Astrocyte (in vitro differentiated cells and primary cell): ENCODE measurements at regions not wholly inside any gene's neighbourhood (a gene's known extent, or its start where the extent isn't known, plus 50 kb on each side); places are given as distances from the start of the nearest gene placed in this dataset.

Experiments used
- DNase-seq: peaks from one replicate; pipeline ENCODE4 v3.0.0-alpha.2; 2010; ENCODE audit warnings: low read depth
- FAIRE-seq: peaks from 2 replicates; lab custom pipeline; 2011; peaks lifted over from hg19 to GRCh38; lab: Jason Lieb, UNC
- H2AFZ ChIP-seq: 2 replicates; pipeline ENCODE4 v1.6.0; 2012; ENCODE audit warnings: low read depth, low read length, inconsistent platforms
- H3K27ac ChIP-seq: 2 replicates; pipeline ENCODE4 v1.5.1; 2011; ENCODE audit warnings: low read depth, low read length, inconsistent platforms
- H3K27me3 ChIP-seq: 2 replicates; pipeline ENCODE4 v1.6.0; 2011; ENCODE audit warnings: low read length, inconsistent platforms; ENCODE audit not compliant: insufficient read depth
- H3K36me3 ChIP-seq: 2 replicates; pipeline ENCODE4 v1.5.1; 2011; ENCODE audit warnings: low read length, inconsistent platforms; ENCODE audit not compliant: insufficient read depth
- H3K4me1 ChIP-seq: 2 replicates; pipeline ENCODE4 v1.5.1; 2011; ENCODE audit warnings: low read length, inconsistent platforms; ENCODE audit not compliant: insufficient read depth
- H3K4me2 ChIP-seq: 2 replicates; pipeline ENCODE4 v1.6.0; 2012; ENCODE audit warnings: low read length, inconsistent platforms
- H3K4me3 ChIP-seq: 2 replicates; pipeline ENCODE4 v1.5.1; 2011; ENCODE audit warnings: low read depth, mild to moderate bottlenecking, low read length, inconsistent platforms; ENCODE audit not compliant: insufficient read depth
- H3K79me2 ChIP-seq: 2 replicates; pipeline ENCODE4 v1.6.0; 2012; ENCODE audit warnings: mild to moderate bottlenecking, low read length, inconsistent platforms; ENCODE audit not compliant: insufficient read depth
- H3K9ac ChIP-seq: 2 replicates; pipeline ENCODE4 v1.6.0; 2012; ENCODE audit warnings: mild to moderate bottlenecking, low read length, inconsistent platforms
- H3K9me3 ChIP-seq: 2 replicates; pipeline ENCODE4 v1.5.1; 2012; ENCODE audit warnings: low read depth, mild to moderate bottlenecking, low read length, inconsistent platforms; ENCODE audit not compliant: insufficient read depth
- H4K20me1 ChIP-seq: 2 replicates; pipeline ENCODE4 v1.6.0; 2012; ENCODE audit warnings: low read length, inconsistent platforms; ENCODE audit not compliant: insufficient read depth
- H3K27ac Mint-ChIP-seq: one replicate; pipeline ENCODE4 v1.8.0; 2021; ENCODE audit warnings: mild to moderate bottlenecking, mixed read lengths; ENCODE audit not compliant: unreplicated experiment
- H3K27me3 Mint-ChIP-seq: one replicate; pipeline ENCODE4 v1.8.0; 2021; ENCODE audit warnings: low read depth, mixed read lengths; ENCODE audit not compliant: unreplicated experiment
- H3K36me3 Mint-ChIP-seq: one replicate; pipeline ENCODE4 v1.8.0; 2021; ENCODE audit warnings: low read depth, mixed read lengths; ENCODE audit not compliant: unreplicated experiment
- H3K4me1 Mint-ChIP-seq: one replicate; pipeline ENCODE4 v1.8.0; 2021; ENCODE audit warnings: low read depth, mixed read lengths; ENCODE audit not compliant: unreplicated experiment
- H3K4me3 Mint-ChIP-seq: one replicate; pipeline ENCODE4 v1.8.0; 2021; ENCODE audit warnings: mild to moderate bottlenecking, moderate library complexity, mixed read lengths; ENCODE audit not compliant: unreplicated experiment
- H3K9me3 Mint-ChIP-seq: one replicate; pipeline ENCODE4 v1.8.0; 2021; ENCODE audit warnings: mild to moderate bottlenecking, mixed read lengths; ENCODE audit not compliant: unreplicated experiment
- EZH2 ChIP-seq: IDR thresholded peaks from 2 replicates; pipeline ENCODE4 v1.6.1; 2012; ENCODE audit warnings: mild to moderate bottlenecking, low read length, inconsistent platforms; ENCODE audit not compliant: insufficient read depth
- TF ChIP-seq, protein P1 (sequence below): IDR thresholded peaks from 2 replicates; pipeline ENCODE4 v1.5.1; 2011; ENCODE audit warnings: low read depth, mild to moderate bottlenecking, inconsistent platforms, low read length, moderate library complexity; ENCODE audit not compliant: insufficient read depth

DNA sequence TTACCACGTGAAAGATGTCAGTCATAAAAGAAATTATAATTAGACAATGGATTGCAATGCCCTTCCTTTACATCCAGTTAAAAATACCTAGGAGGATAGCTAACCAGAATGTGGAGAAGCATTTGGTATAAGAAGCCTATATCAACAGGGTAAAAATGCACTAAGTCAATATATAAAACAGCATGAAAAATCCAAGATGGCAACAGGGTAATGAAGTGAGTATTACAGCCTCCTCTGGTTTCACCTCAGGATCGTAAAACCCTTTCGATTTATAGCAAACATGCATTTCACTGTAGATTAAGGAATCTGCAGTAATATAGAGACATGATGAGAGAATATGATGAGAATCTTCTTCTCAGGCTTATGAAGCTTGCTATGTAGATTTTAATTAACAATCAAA is 999.3 kb downstream of the NR2F1-AS1 start:
- Histone ChIP-seq H3K36me3 (no peaks in the 10 kb centered on the region), H3K27ac (no peak overlapping the region)

GRCh38 chr5:92581249-92581648 is 999.8 kb downstream of the NR2F1-AS1 start:
- no peaks in the 10 kb centered on the region for H3K27me3 Mint-ChIP-seq
- Histone ChIP-seq H3K27ac (no peak overlapping the region), H3K27me3 (no peaks in the 10 kb centered on the region), H3K79me2 (no peaks in the 10 kb centered on the region), H4K20me1 (no peaks in the 10 kb centered on the region), H3K36me3 (no peaks in the 10 kb centered on the region), H3K9me3 (no peaks in the 10 kb centered on the region), H3K4me2 (no peak overlapping the region), H3K4me3 (no peak overlapping the region), H2AFZ (no peak overlapping the region), H3K4me1 (no peaks in the 10 kb centered on the region), H3K9ac (no peak overlapping the region)
- no peaks in the 10 kb centered on the region for H3K4me1 Mint-ChIP-seq
- no peak overlapping the region for H3K27ac Mint-ChIP-seq
- DNase-seq (no peak), FAIRE-seq (no peak)
- no peak for TF ChIP-seq EZH2
- TF ChIP-seq, protein P1, sequence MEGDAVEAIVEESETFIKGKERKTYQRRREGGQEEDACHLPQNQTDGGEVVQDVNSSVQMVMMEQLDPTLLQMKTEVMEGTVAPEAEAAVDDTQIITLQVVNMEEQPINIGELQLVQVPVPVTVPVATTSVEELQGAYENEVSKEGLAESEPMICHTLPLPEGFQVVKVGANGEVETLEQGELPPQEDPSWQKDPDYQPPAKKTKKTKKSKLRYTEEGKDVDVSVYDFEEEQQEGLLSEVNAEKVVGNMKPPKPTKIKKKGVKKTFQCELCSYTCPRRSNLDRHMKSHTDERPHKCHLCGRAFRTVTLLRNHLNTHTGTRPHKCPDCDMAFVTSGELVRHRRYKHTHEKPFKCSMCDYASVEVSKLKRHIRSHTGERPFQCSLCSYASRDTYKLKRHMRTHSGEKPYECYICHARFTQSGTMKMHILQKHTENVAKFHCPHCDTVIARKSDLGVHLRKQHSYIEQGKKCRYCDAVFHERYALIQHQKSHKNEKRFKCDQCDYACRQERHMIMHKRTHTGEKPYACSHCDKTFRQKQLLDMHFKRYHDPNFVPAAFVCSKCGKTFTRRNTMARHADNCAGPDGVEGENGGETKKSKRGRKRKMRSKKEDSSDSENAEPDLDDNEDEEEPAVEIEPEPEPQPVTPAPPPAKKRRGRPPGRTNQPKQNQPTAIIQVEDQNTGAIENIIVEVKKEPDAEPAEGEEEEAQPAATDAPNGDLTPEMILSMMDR, result no peak
- H3K9me3 Mint-ChIP-seq, result peaks cover 3% of the 10 kb centered on the region
- H3K36me3 Mint-ChIP-seq, result no peaks in the 10 kb centered on the region
- H3K4me3 Mint-ChIP-seq, result no peak overlapping the region

More for the DNA sequence above, 999.3 kb downstream of the NR2F1-AS1 start:
- no peaks in the 10 kb centered on the region for H4K20me1 ChIP-seq
- no peaks in the 10 kb centered on the region for H3K27me3 ChIP-seq
- no peaks in the 10 kb centered on the region for H3K9me3 ChIP-seq
- no peak overlapping the region for H2AFZ ChIP-seq
- H3K4me1 Mint-ChIP-seq, result no peaks in the 10 kb centered on the region
- no peaks in the 10 kb centered on the region for H3K27me3 Mint-ChIP-seq
- no peak overlapping the region for H3K9ac ChIP-seq
- no peak overlapping the region for H3K27ac Mint-ChIP-seq
- H3K9me3 Mint-ChIP-seq, result peaks cover 3% of the 10 kb centered on the region
- FAIRE-seq (no peak), DNase-seq (no peak)
- H3K4me3 ChIP-seq, result no peak overlapping the region
- no peaks in the 10 kb centered on the region for H3K36me3 Mint-ChIP-seq
- H3K4me3 Mint-ChIP-seq, result no peak overlapping the region
- no peaks in the 10 kb centered on the region for H3K4me1 ChIP-seq
- no peak overlapping the region for H3K4me2 ChIP-seq
- no peaks in the 10 kb centered on the region for H3K79me2 ChIP-seq
- no peak for TF ChIP-seq EZH2
- TF ChIP-seq, protein P1, result no peak

- H3K9me3 ChIP-seq, result no peaks in the 10 kb centered on the region
- no peak overlapping the region for H3K27ac ChIP-seq
- no peaks in the 10 kb centered on the region for H3K36me3 Mint-ChIP-seq
- no peaks in the 10 kb centered on the region for H3K27me3 Mint-ChIP-seq
- H3K27ac Mint-ChIP-seq, result no peak overlapping the region
- H3K9ac ChIP-seq, result no peak overlapping the region
- no peaks in the 10 kb centered on the region for H3K4me1 ChIP-seq
- no peaks in the 10 kb centered on the region for H3K36me3 ChIP-seq
- no peaks in the 10 kb centered on the region for H3K79me2 ChIP-seq
- no peak for TF ChIP-seq EZH2
- TF ChIP-seq, protein P1, result no peak
- H4K20me1 ChIP-seq, result no peaks in the 10 kb centered on the region
- no peak overlapping the region for H3K4me2 ChIP-seq
- no peaks in the 10 kb centered on the region for H3K4me1 Mint-ChIP-seq
- no peak overlapping the region for H3K4me3 ChIP-seq
- FAIRE-seq, result no peak
- DNase-seq, result no peak
- peaks cover 3% of the 10 kb centered on the region for H3K9me3 Mint-ChIP-seq
- H2AFZ ChIP-seq, result no peak overlapping the region
- no peaks in the 10 kb centered on the region for H3K27me3 ChIP-seq
- no peak overlapping the region for H3K4me3 Mint-ChIP-seq
These were observed 1000.2 kb downstream of the NR2F1-AS1 start for GRCh38 chr5:92580814-92581213.
